CD4-positive, CD25-positive, alpha-beta regulatory T cell (primary cell): ENCODE measurements at regions not wholly inside any gene's neighbourhood (a gene's known extent, or its start where the extent isn't known, plus 50 kb on each side); places are given as distances from the start of the nearest gene placed in this dataset.

Source experiments
- ATAC-seq, 2 donors: fragments of 150-1000 bp; cut with Tn5 transposase; one replicate each; pipeline ENCODE4 v1.10.0; 2021; ENCODE audit warnings: low read depth in 2 of 2, moderate number of reproducible peaks in 2 of 2, moderate library complexity in 1 of 2
- DNase-seq, 3 donors: peaks; one replicate each; pipeline versions ENCODE4 v3.0.0 to v3.0.0-alpha.2; 2012 to 2022; ENCODE audit warnings: mixed read lengths in 1 of 3
- H3K27ac ChIP-seq: one replicate; pipeline ENCODE4 v1.7.0; 2013; ENCODE audit warnings: mild to moderate bottlenecking, low read length; ENCODE audit not compliant: insufficient read depth, poor library complexity, severe bottlenecking
- H3K27me3 ChIP-seq: one replicate; pipeline ENCODE4 v1.7.0; 2013; ENCODE audit warnings: low read length; ENCODE audit not compliant: control insufficient read depth, insufficient read depth
- H3K36me3 ChIP-seq: one replicate; pipeline ENCODE4 v1.7.0; 2013; ENCODE audit warnings: mild to moderate bottlenecking, low read length, moderate library complexity; ENCODE audit not compliant: control insufficient read depth, insufficient read depth
- H3K4me1 ChIP-seq: 2 replicates; pipeline ENCODE4 v1.7.0; 2013; ENCODE audit warnings: mild to moderate bottlenecking, low read length; ENCODE audit not compliant: insufficient read depth, control insufficient read depth, poor library complexity, severe bottlenecking
- H3K4me3 ChIP-seq: one replicate; pipeline ENCODE4 v1.7.0; 2013; ENCODE audit warnings: low read depth, mild to moderate bottlenecking, low read length, moderate library complexity
- H3K9me3 ChIP-seq, 2 experiments: 1 replicate in 1 of 2; 2 replicates in 1 of 2; pipeline ENCODE4 v1.7.0; 2013; ENCODE audit warnings: low read length in 2 of 2, mild to moderate bottlenecking in 1 of 2, moderate library complexity in 1 of 2; ENCODE audit not compliant: control insufficient read depth in 2 of 2
- H3K27ac Mint-ChIP-seq, 3 donors: one replicate each; pipeline ENCODE4 v1.8.0; 2020 to 2022; ENCODE audit warnings: mild to moderate bottlenecking in 3 of 3, mixed read lengths in 3 of 3, moderate library complexity in 2 of 3
- H3K27me3 Mint-ChIP-seq: one replicate; pipeline ENCODE4 v1.8.0; 2022; ENCODE audit warnings: mild to moderate bottlenecking, mixed read lengths
- H3K36me3 Mint-ChIP-seq: one replicate; pipeline ENCODE4 v1.8.0; 2020; ENCODE audit warnings: mixed read lengths
- H3K4me1 Mint-ChIP-seq, 4 donors: one replicate each; pipeline ENCODE4 v1.8.0; 2020 to 2022; ENCODE audit warnings: mixed read lengths in 4 of 4, mild to moderate bottlenecking in 1 of 4
- H3K4me3 Mint-ChIP-seq, 4 donors: one replicate each; pipeline ENCODE4 v1.8.0; 2020 to 2022; ENCODE audit warnings: mild to moderate bottlenecking in 4 of 4, mixed read lengths in 4 of 4, moderate library complexity in 3 of 4
- H3K9me3 Mint-ChIP-seq, 7 donors: one replicate each; pipeline ENCODE4 v1.8.0; 2020 to 2022; ENCODE audit warnings: mixed read lengths in 7 of 7, mild to moderate bottlenecking in 3 of 7, moderate library complexity in 2 of 7

- Histone ChIP-seq H3K9me3 (no peaks in the 10 kb centered on the region), H3K27ac (no peak overlapping the region), H3K4me1 (no peaks in the 10 kb centered on the region), H3K27me3 (no peaks in the 10 kb centered on the region), H3K36me3 (no peaks in the 10 kb centered on the region), H3K4me3 (no peak overlapping the region)
- Mint-ChIP-seq H3K27me3 (no peaks in the 10 kb centered on the region), H3K9me3 (peaks cover 0 to 2% (median 0%) of the 10 kb centered on the region in 7 donors), H3K4me3 (no peak overlapping the region), H3K36me3 (no peaks in the 10 kb centered on the region), H3K27ac (no peak overlapping the region), H3K4me1 (no peaks in the 10 kb centered on the region)
- DNase-seq (no peak), ATAC-seq (no peak)
These were observed 498.7 kb downstream of the SUCLG1 start for GRCh38 chr2:83960371-83960770.

- no peak for ATAC-seq
- peaks cover 0 to 2% (median 0%) of the 10 kb centered on the region in 7 donors for H3K9me3 Mint-ChIP-seq
These were observed 499.8 kb downstream of the SUCLG1 start for GRCh38 chr2:83959266-83959665.

GRCh38 chr2:83956991-83957390 lies 502.1 kb downstream of the SUCLG1 start:
- Mint-ChIP-seq H3K27me3 (no peaks in the 10 kb centered on the region), H3K4me3 (no peak overlapping the region), H3K9me3 (peaks cover 0 to 2% (median 0%) of the 10 kb centered on the region in 7 donors), H3K36me3 (no peaks in the 10 kb centered on the region), H3K4me1 (no peaks in the 10 kb centered on the region), H3K27ac (no peak overlapping the region)
- H3K36me3 ChIP-seq = no peaks in the 10 kb centered on the region
- no peak overlapping the region for H3K27ac ChIP-seq
- no peaks in the 10 kb centered on the region for H3K27me3 ChIP-seq
- no peaks in the 10 kb centered on the region for H3K9me3 ChIP-seq
- H3K4me3 ChIP-seq = no peak overlapping the region
- no peaks in the 10 kb centered on the region for H3K4me1 ChIP-seq
- no peak for ATAC-seq
- no peak for DNase-seq

More at GRCh38 chr2:83959266-83959665, 499.8 kb downstream of the SUCLG1 start:
- Histone ChIP-seq H3K9me3 (no peaks in the 10 kb centered on the region), H3K4me3 (no peak overlapping the region), H3K27me3 (no peaks in the 10 kb centered on the region), H3K4me1 (no peaks in the 10 kb centered on the region), H3K36me3 (no peaks in the 10 kb centered on the region), H3K27ac (no peak overlapping the region)
- Mint-ChIP-seq H3K36me3 (no peaks in the 10 kb centered on the region), H3K27ac (no peak overlapping the region), H3K27me3 (no peaks in the 10 kb centered on the region), H3K4me1 (no peaks in the 10 kb centered on the region), H3K4me3 (no peak overlapping the region)
- DNase-seq = no peak

- H3K9me3 ChIP-seq = no peaks in the 10 kb centered on the region
- no peaks in the 10 kb centered on the region for H3K27me3 ChIP-seq
- ATAC-seq (no peak), DNase-seq (no peak)
- no peaks in the 10 kb centered on the region for H3K36me3 ChIP-seq
- no peak overlapping the region for H3K27ac ChIP-seq
- peaks cover 0 to 2% (median 0%) of the 10 kb centered on the region in 7 donors for H3K9me3 Mint-ChIP-seq
- H3K27ac Mint-ChIP-seq = no peak overlapping the region
- H3K4me3 Mint-ChIP-seq = no peak overlapping the region
- no peaks in the 10 kb centered on the region for H3K27me3 Mint-ChIP-seq
- no peaks in the 10 kb centered on the region for H3K36me3 Mint-ChIP-seq
- no peak overlapping the region for H3K4me3 ChIP-seq
- H3K4me1 Mint-ChIP-seq = no peaks in the 10 kb centered on the region
- no peaks in the 10 kb centered on the region for H3K4me1 ChIP-seq
These were observed 505.4 kb downstream of the SUCLG1 start for GRCh38 chr2:83953697-83954096.

- H3K36me3 ChIP-seq = no peaks in the 10 kb centered on the region
- no peak overlapping the region for H3K27ac ChIP-seq
- no peaks in the 10 kb centered on the region for H3K27me3 ChIP-seq
- Mint-ChIP-seq H3K36me3 (no peaks in the 10 kb centered on the region), H3K4me3 (no peak overlapping the region), H3K4me1 (no peaks in the 10 kb centered on the region), H3K27me3 (no peaks in the 10 kb centered on the region), H3K9me3 (peaks cover 0 to 2% (median 0%) of the 10 kb centered on the region in 7 donors), H3K27ac (no peak overlapping the region)
- H3K9me3 ChIP-seq = no peaks in the 10 kb centered on the region
- no peaks in the 10 kb centered on the region for H3K4me1 ChIP-seq
- ATAC-seq = no peak
- no peak overlapping the region for H3K4me3 ChIP-seq
- DNase-seq = no peak
These were observed 507.6 kb downstream of the SUCLG1 start for GRCh38 chr2:83951378-83951947.

- H3K4me1 Mint-ChIP-seq = no peaks in the 10 kb centered on the region
- no peak overlapping the region for H3K4me3 ChIP-seq
These were observed 509.7 kb downstream of the SUCLG1 start for GRCh38 chr2:83949361-83949760.

GRCh38 chr2:83944191-83944590 lies 514.9 kb downstream of the SUCLG1 start:
- Histone ChIP-seq H3K9me3 (no peaks in the 10 kb centered on the region), H3K27me3 (no peaks in the 10 kb centered on the region), H3K4me3 (no peak overlapping the region), H3K4me1 (no peaks in the 10 kb centered on the region), H3K27ac (no peak overlapping the region), H3K36me3 (no peaks in the 10 kb centered on the region)
- no peaks in the 10 kb centered on the region for H3K4me1 Mint-ChIP-seq
- no peak overlapping the region for H3K27ac Mint-ChIP-seq
- no peak overlapping the region for H3K4me3 Mint-ChIP-seq
- no peak for DNase-seq
- no peaks in the 10 kb centered on the region for H3K9me3 Mint-ChIP-seq
- H3K27me3 Mint-ChIP-seq = no peaks in the 10 kb centered on the region
- ATAC-seq = no peak
- H3K36me3 Mint-ChIP-seq = no peaks in the 10 kb centered on the region

More at GRCh38 chr2:83949361-83949760, 509.7 kb downstream of the SUCLG1 start:
- no peak for ATAC-seq
- no peaks in the 10 kb centered on the region for H3K27me3 ChIP-seq
- no peak overlapping the region for H3K27ac ChIP-seq
- H3K4me1 ChIP-seq = no peaks in the 10 kb centered on the region
- no peaks in the 10 kb centered on the region for H3K36me3 ChIP-seq
- Mint-ChIP-seq H3K27me3 (no peaks in the 10 kb centered on the region), H3K4me3 (no peak overlapping the region), H3K27ac (no peak overlapping the region), H3K9me3 (no peaks in the 10 kb centered on the region), H3K36me3 (no peaks in the 10 kb centered on the region)
- DNase-seq = no peak
- no peaks in the 10 kb centered on the region for H3K9me3 ChIP-seq

- H3K9me3 ChIP-seq = no peaks in the 10 kb centered on the region
- no peaks in the 10 kb centered on the region for H3K9me3 Mint-ChIP-seq
- H3K27me3 ChIP-seq = no peaks in the 10 kb centered on the region
- no peak for ATAC-seq
- H3K27me3 Mint-ChIP-seq = no peaks in the 10 kb centered on the region
- no peak overlapping the region for H3K4me3 Mint-ChIP-seq
- no peaks in the 10 kb centered on the region for H3K4me1 ChIP-seq
- H3K4me3 ChIP-seq = no peak overlapping the region
- no peak overlapping the region for H3K27ac ChIP-seq
- H3K36me3 Mint-ChIP-seq = no peaks in the 10 kb centered on the region
- DNase-seq = no peak
- H3K4me1 Mint-ChIP-seq = no peaks in the 10 kb centered on the region
- H3K36me3 ChIP-seq = no peaks in the 10 kb centered on the region
- H3K27ac Mint-ChIP-seq = no peak overlapping the region
These were observed 515.8 kb downstream of the SUCLG1 start for GRCh38 chr2:83943265-83943664.
